GM10248 (cell line): ENCODE measurements at regions not wholly inside any gene's neighbourhood (a gene's known extent, or its start where the extent isn't known, plus 50 kb on each side); places are given as distances from the start of the nearest gene placed in this dataset.

ENCODE experiments used
- CTCF ChIA-PET: fragments of 300-600 bp; sonication (Branson Sonifier 250); formaldehyde crosslinking; extraction: SDS; loops from one replicate; lab custom pipeline; 2021; ENCODE audit warnings: antibody characterized with exemption; lab: Yijun Ruan, JAX
- POLR2A ChIA-PET: fragments of 350-650 bp; sonication (Branson Sonifier 250); formaldehyde crosslinking; extraction: SDS; loops from one replicate; lab custom pipeline; 2020; ENCODE audit warnings: antibody characterized with exemption; lab: Yijun Ruan, JAX
- DNase-seq: peaks from one replicate; pipeline ENCODE4 v3.0.0; 2012; ENCODE audit errors: extremely low spot score
- TF ChIP-seq, protein P1 (sequence below): IDR thresholded peaks from 2 replicates; pipeline ENCODE4 v1.5.1; 2012; ENCODE audit warnings: mild to moderate bottlenecking, low read depth; ENCODE audit errors: extremely low read depth, missing control alignments, control extremely low read depth

DNA sequence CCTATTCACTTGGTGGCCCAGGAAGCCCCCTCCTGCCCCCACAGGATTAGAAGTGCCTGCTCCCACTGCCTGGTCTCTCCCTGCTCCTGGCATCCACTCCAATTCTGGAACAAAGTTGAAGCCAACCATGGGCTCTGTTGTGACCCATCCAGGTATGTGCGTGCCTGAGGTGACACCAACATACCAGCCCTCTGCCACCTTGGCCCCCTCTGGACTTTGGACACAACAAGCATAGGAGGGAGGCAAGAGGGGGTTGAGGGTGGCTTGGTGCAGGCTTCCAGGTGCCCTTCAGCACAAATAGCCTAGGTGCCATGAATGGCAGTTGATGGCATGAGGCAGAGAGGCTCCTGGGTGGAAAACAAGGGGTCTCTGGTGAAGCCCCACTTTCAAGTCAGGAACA, 600.9 kb downstream of the SI start:
- TF ChIP-seq, protein P1, sequence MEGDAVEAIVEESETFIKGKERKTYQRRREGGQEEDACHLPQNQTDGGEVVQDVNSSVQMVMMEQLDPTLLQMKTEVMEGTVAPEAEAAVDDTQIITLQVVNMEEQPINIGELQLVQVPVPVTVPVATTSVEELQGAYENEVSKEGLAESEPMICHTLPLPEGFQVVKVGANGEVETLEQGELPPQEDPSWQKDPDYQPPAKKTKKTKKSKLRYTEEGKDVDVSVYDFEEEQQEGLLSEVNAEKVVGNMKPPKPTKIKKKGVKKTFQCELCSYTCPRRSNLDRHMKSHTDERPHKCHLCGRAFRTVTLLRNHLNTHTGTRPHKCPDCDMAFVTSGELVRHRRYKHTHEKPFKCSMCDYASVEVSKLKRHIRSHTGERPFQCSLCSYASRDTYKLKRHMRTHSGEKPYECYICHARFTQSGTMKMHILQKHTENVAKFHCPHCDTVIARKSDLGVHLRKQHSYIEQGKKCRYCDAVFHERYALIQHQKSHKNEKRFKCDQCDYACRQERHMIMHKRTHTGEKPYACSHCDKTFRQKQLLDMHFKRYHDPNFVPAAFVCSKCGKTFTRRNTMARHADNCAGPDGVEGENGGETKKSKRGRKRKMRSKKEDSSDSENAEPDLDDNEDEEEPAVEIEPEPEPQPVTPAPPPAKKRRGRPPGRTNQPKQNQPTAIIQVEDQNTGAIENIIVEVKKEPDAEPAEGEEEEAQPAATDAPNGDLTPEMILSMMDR: no peak
- no peak for DNase-seq
- POLR2A ChIA-PET: no interaction called here
- CTCF ChIA-PET: no interaction called here

DNA sequence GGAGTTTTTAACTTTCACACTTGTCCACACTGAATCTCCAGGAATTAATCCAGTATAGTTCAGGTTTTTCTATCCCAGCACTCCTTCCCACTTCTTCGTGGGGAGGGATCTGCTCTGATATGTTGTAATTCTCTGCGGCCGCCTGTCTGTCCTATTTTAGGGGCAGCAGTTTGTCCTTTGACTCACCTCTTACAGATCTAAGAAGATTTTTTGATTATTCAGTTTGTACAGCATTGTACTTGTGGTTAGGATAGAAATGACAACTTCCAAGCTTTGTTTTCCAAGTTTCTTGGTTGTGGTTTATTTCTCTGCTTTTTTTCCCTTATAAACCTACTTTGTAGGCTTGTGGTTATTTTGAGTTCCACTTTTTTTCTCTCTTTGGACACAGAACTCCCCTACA, 601.7 kb downstream of the SI start:
- ChIA-PET CTCF (no interaction called here), POLR2A (no interaction called here)
- no peak for DNase-seq
- TF ChIP-seq, protein P1: no peak

DNA sequence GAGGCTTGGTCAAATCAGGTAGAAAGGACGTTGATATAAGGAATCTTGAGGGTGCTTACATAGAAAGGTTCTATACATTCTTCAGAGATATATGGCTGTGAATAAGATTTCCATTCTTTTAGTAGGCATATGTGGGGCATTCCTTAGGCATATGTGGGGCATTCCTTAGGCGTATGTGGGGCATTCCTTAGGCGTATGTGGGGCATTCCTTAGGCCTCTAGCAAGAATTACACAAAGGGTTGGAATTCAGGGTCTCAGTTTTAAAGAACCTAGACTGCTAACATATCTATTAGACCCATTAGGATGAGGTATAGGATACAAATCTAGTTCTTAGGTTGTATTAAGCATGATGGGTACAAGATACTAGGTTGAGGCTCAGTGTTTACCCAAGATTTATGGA, 607.8 kb downstream of the SI start:
- DNase-seq: no peak
- ChIA-PET CTCF (no interaction called here), POLR2A (no interaction called here)
- TF ChIP-seq, protein P1: no peak

DNA sequence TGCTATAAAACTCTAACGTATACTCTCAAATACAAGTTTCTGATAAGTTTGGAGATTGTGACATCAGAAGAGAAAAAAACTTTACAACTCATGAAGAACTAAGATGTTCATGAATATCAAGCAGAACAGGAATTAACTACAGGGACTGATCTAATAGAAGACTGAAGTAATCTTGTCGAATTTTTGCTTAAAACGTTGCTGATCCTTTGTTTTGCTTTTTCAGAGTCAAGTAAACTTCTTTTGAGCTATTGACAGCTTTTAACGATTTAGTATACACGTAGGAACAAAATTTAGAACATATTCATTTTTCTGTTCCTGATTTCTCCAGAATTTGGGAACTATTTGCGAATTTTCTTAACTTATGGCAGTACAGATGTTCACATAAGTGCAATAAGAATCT, 610.2 kb downstream of the SI start:
- DNase-seq: no peak
- TF ChIP-seq, protein P1: no peak
- POLR2A ChIA-PET: no interaction called here
- CTCF ChIA-PET: no interaction called here

DNA sequence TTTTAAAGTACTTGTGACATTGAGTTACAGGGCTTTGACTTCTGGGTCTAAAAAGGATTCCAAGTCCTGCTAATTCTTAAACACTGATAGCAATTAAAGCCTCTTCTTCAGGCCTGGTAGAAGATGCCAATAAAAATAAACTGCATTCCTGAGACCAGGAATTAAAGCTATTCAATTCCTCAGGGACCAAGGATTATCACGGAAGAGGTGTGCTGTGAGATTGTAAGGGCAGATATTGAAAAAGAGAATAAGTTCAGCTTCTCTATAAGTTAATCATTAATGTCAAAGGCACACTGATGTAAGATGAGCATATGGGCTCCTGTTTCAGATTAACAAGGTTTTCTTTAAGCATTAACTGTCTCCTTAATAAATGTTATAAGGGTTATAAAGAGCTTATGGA, 611.3 kb downstream of the SI start:
- POLR2A ChIA-PET: no interaction called here

DNA sequence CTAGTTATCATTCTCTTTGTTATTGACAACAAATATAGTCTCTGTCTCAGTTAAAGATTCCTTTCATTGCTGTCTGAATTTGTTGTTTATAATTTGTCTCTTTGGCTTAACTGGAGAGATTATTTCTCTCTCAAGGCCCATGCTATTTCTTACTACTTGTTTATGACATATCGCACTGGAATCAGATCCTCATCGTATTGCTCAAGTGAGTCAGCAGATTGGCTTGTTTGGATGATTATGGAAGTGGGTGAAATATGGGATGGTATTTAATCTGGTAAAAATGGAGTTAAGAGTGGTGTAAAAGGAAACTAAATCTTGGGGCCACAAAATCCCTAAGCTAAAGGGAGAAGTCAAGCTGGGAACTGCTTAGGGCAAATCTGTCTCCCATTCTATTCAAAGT, 613.1 kb downstream of the SI start:
- ChIA-PET CTCF (interaction anchor here (1.1 kb wide), 1 partner anchor 13 kb away, joined by 3 read pairs; no protein-coding TSS in a partner anchor), POLR2A (no interaction called here)
- TF ChIP-seq, protein P1: no peak
- DNase-seq: no peak

More for the DNA sequence above, 611.3 kb downstream of the SI start:
- CTCF ChIA-PET: no interaction called here
- no peak for DNase-seq
- TF ChIP-seq, protein P1: no peak

DNA sequence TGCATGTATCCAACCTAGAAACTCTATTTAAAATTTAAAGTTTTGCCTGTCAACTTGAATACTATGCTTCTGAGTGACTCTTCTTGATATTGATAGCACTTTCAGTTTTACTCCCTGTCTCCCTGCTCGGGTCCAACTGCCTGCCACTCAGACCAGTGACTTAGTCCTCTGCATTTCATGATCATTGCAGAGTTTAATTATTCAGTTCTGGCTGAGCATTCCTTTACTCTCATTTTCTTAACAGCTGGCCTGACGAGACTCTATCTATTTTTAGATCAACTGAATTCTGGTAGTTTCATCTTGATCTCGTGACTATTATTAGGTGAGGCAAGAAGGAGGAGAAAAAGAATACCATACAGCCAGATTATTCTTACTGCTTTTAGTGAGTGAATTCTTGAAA, 617.4 kb downstream of the SI start:
- ChIA-PET POLR2A (no interaction called here), CTCF (interaction anchor here (1.3 kb wide), 1 partner anchor 24 kb away, joined by 3 read pairs; no protein-coding TSS in a partner anchor)
- no peak for DNase-seq
- TF ChIP-seq, protein P1: no peak
